ENCODE measurements at regions not wholly inside any gene's neighbourhood (a gene's known extent, or its start where the extent isn't known, plus 50 kb on each side); places are given as distances from the start of the nearest gene placed in this dataset.

DNA sequence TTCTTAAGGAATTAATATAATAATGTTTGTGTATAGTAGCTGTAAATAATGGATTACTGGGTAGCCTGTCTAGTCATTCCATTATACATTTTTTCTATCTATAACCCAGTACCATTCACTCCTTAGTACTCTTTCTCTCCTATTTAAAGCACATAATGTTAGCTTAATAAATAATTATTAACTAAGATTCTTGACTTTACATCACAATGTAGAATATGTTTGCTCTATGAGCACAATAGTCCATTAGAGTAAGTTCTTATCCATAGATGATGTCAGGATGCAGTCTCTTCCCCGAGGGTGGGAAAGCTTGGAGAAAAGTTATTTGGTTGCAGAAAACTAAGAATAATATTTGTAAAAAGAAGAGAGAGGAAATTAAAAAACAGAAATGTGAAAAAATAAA lies 226.4 kb upstream of the EYS start:
- peaks cover 0 to 10% of the 10 kb centered on the region in 2 donors for H3K9me3 ChIP-seq
- no peaks in the 10 kb centered on the region for H3K4me1 ChIP-seq
- no peaks in the 10 kb centered on the region for H3K36me3 ChIP-seq
- no peak overlapping the region for H3K4me3 ChIP-seq
- DNase-seq, result no peak
- no peak for TF ChIP-seq EP300 (IDR thresholded peaks at IDR 0.05; ENCODE audit: low read depth)
- TF ChIP-seq POLR2A (IDR thresholded peaks at IDR 0.05), result no peak
- 62 to 91% methylated on average over 1 of the region's 1 CpG for WGBS, 2 donors (ENCODE audit: low coverage in 1 of 2)
- intact Hi-C loops (cut with DNase I; ENCODE audit: low total_unique reads) (no loop called here), in situ Hi-C loops (cut with MboI; ENCODE audit: low pct_ligation_motif_present in 1 of 4, low pct_unique_long_range_greater_than_20kb in 1 of 4, low sequenced_read_pairs in 3 of 4) (no loop called here)
- no peaks in the 10 kb centered on the region for H3K27me3 ChIP-seq
- no peak overlapping the region for H3K27ac ChIP-seq

DNA sequence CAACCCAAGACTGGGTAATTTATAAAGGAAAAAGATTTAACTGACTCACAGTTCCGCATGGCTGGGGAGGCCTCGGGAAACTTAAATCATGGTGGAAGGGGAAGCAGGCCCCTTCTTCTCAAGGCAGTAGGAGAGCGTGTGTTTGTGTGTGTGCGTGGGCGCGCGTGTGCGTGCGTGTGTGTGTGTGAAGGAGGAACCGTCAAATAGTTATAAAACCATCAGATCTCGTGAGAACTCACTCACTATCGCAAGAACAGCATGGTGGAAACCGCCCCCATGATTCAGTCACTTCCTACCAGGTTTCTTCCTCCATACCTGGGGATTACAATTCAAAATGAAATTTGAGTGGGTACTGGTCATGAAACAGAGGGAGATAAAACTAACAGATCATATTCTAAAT lies 220.1 kb upstream of the EYS start:
- 86 to 95% methylated on average over 3 to 13 of the region's 13 CpGs for WGBS, 2 donors (ENCODE audit: low coverage in 1 of 2)
- Histone ChIP-seq H3K36me3 (no peaks in the 10 kb centered on the region), H3K9me3 (no peaks in the 10 kb centered on the region), H3K27me3 (no peaks in the 10 kb centered on the region), H3K4me3 (no peak overlapping the region), H3K27ac (no peak overlapping the region), H3K4me1 (no peaks in the 10 kb centered on the region)
- in situ Hi-C loops (cut with MboI; ENCODE audit: low pct_ligation_motif_present in 1 of 4, low pct_unique_long_range_greater_than_20kb in 1 of 4, low sequenced_read_pairs in 3 of 4) (no loop called here), intact Hi-C loops (cut with DNase I; ENCODE audit: low total_unique reads) (no loop called here)
- no peak for DNase-seq
- TF ChIP-seq POLR2A (IDR thresholded peaks at IDR 0.05), result no peak
- TF ChIP-seq, protein P1, sequence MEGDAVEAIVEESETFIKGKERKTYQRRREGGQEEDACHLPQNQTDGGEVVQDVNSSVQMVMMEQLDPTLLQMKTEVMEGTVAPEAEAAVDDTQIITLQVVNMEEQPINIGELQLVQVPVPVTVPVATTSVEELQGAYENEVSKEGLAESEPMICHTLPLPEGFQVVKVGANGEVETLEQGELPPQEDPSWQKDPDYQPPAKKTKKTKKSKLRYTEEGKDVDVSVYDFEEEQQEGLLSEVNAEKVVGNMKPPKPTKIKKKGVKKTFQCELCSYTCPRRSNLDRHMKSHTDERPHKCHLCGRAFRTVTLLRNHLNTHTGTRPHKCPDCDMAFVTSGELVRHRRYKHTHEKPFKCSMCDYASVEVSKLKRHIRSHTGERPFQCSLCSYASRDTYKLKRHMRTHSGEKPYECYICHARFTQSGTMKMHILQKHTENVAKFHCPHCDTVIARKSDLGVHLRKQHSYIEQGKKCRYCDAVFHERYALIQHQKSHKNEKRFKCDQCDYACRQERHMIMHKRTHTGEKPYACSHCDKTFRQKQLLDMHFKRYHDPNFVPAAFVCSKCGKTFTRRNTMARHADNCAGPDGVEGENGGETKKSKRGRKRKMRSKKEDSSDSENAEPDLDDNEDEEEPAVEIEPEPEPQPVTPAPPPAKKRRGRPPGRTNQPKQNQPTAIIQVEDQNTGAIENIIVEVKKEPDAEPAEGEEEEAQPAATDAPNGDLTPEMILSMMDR (IDR thresholded peaks at IDR 0.05), result no peak
- TF ChIP-seq POLR2AphosphoS5 (IDR thresholded peaks at IDR 0.05), result no peak
- TF ChIP-seq EP300 (IDR thresholded peaks at IDR 0.05; ENCODE audit: low read depth), result no peak

DNA sequence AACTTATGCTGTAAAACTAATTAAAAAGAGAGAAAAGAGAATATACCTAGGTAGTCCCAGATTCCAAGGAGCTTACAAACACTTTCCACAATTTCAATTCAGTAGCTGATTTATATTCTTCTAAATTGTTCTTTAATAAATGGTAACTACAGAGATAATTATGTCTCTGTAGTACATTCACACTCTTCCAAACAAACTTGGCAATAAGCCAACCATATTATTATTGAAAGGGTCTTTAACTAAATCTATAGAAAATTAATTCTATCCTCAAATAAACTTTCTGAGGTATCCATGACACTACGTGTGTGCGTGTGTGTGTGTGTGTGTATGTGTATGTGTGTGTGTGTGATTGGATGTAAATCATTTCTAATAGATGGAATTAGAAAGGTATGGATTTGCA lies 217.4 kb upstream of the EYS start:
- Histone ChIP-seq H3K9me3 (no peaks in the 10 kb centered on the region), H3K27me3 (no peaks in the 10 kb centered on the region), H3K27ac (no peak overlapping the region), H3K36me3 (no peaks in the 10 kb centered on the region), H3K4me3 (no peak overlapping the region), H3K4me1 (no peaks in the 10 kb centered on the region)
- TF ChIP-seq EP300 (IDR thresholded peaks at IDR 0.05; ENCODE audit: low read depth), result no peak
- TF ChIP-seq POLR2A (IDR thresholded peaks at IDR 0.05), result no peak
- TF ChIP-seq, protein P1 (IDR thresholded peaks at IDR 0.05), result no peak
- no peak for TF ChIP-seq POLR2AphosphoS5 (IDR thresholded peaks at IDR 0.05)
- 61 to 94% methylated on average over 2 of the region's 2 CpGs for WGBS, 2 donors (ENCODE audit: low coverage in 1 of 2)
- in situ Hi-C loops (cut with MboI; ENCODE audit: low pct_ligation_motif_present in 1 of 4, low pct_unique_long_range_greater_than_20kb in 1 of 4, low sequenced_read_pairs in 3 of 4) (no loop called here), intact Hi-C loops (cut with DNase I; ENCODE audit: low total_unique reads) (no loop called here)
- no peak for DNase-seq

DNA sequence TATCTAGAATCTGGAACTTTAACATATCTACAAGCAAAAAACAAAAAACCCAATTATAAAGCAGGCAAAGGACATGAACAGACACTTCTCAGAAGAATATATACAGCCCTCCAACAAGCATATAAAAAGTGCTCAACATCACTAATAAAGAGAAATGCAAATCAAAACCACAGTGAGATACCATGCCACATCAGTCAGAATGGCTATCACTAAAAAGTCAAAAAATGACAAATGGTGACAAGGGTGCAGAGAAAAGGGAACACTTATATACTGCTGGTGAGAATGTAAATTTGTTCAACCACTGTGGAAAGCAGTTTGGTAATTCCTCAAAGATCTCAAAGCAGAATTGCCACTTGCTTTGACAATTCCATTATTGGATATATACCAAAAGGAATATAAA lies 215.0 kb upstream of the EYS start:
- no peak for DNase-seq
- H3K9me3 ChIP-seq, result no peaks in the 10 kb centered on the region
- in situ Hi-C loops (cut with MboI; ENCODE audit: low pct_ligation_motif_present in 1 of 4, low pct_unique_long_range_greater_than_20kb in 1 of 4, low sequenced_read_pairs in 3 of 4) (no loop called here), intact Hi-C loops (cut with DNase I; ENCODE audit: low total_unique reads) (no loop called here)
- no peaks in the 10 kb centered on the region for H3K4me1 ChIP-seq
- H3K36me3 ChIP-seq, result no peaks in the 10 kb centered on the region
- H3K27me3 ChIP-seq, result no peaks in the 10 kb centered on the region
- H3K4me3 ChIP-seq, result no peak overlapping the region
- TF ChIP-seq EP300 (IDR thresholded peaks at IDR 0.05; ENCODE audit: low read depth), result no peak
- TF ChIP-seq POLR2A (IDR thresholded peaks at IDR 0.05), result no peak
- TF ChIP-seq, protein P1 (IDR thresholded peaks at IDR 0.05), result no peak
- TF ChIP-seq POLR2AphosphoS5 (IDR thresholded peaks at IDR 0.05), result no peak
- no peak overlapping the region for H3K27ac ChIP-seq

DNA sequence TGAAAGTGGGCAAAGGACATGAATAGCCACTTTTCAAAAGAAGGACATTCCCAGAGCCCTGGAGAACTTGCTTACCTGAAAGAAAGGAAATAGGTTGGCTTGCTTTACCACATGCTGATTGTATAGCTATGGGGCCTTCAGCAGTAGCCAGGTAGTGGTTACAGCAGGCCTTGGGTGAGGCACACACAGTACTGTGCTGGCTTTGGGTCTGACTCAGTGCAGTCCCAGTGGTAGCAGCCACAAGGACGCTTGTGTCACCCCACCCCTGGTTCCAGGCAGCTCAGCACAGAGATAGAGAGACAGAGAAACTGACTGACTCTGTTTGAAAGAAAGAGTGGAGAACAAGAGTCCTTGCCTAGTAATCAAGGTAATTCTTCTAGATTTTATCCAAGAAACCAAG lies 201.0 kb upstream of the EYS start:
- intact Hi-C loops (cut with DNase I; ENCODE audit: low total_unique reads) (no loop called here), in situ Hi-C loops (cut with MboI; ENCODE audit: low pct_ligation_motif_present in 1 of 4, low pct_unique_long_range_greater_than_20kb in 1 of 4, low sequenced_read_pairs in 3 of 4) (no loop called here)
- H3K4me3 ChIP-seq, result no peak overlapping the region
- TF ChIP-seq EP300 (IDR thresholded peaks at IDR 0.05; ENCODE audit: low read depth) (no peak), POLR2AphosphoS5 (IDR thresholded peaks at IDR 0.05) (no peak), POLR2A (IDR thresholded peaks at IDR 0.05) (no peak)
- TF ChIP-seq, protein P1 (IDR thresholded peaks at IDR 0.05), result no peak
- 56% methylated on average over 1 of the region's 1 CpG; no CpG with 5 or more reads in 1 of the 2 donors for WGBS, 2 donors (ENCODE audit: low coverage in 1 of 2)
- no peaks in the 10 kb centered on the region for H3K4me1 ChIP-seq
- no peaks in the 10 kb centered on the region for H3K27me3 ChIP-seq
- no peak overlapping the region for H3K27ac ChIP-seq
- H3K36me3 ChIP-seq, result no peaks in the 10 kb centered on the region
- no peak for DNase-seq
- H3K9me3 ChIP-seq, result peaks cover 3 to 4% of the 10 kb centered on the region in 2 donors
